A549 (cell line): ENCODE measurements at regions not wholly inside any gene's neighbourhood (a gene's known extent, or its start where the extent isn't known, plus 50 kb on each side); places are given as distances from the start of the nearest gene placed in this dataset.

Experiments
- CBX2 ChIP-seq: fragments of 200-600 bp; sonication (generic); IDR thresholded peaks from 2 replicates; pipeline ENCODE4 v1.6.1; 2016; ENCODE audit warnings: low read depth, mild to moderate bottlenecking, borderline replicate concordance
- CBX8 ChIP-seq: fragments of 200-600 bp; sonication (generic); IDR thresholded peaks from 2 replicates; pipeline ENCODE4 v1.6.1; 2016
- CTCF ChIP-seq: fragments of >200 bp; sonication (Bioruptor Twin); formaldehyde crosslinking; IDR thresholded peaks from 3 replicates; pipeline ENCODE4 v1.5.1; 2016
- EP300 ChIP-seq, 2 experiments: fragments of >200 bp; sonication (Bioruptor Twin); formaldehyde crosslinking; IDR thresholded peaks; 2 replicates in 1 of 2; 3 replicates in 1 of 2; pipeline ENCODE4 v1.6.1; 2016 to 2017
- POLR2A ChIP-seq: IDR thresholded peaks from 2 replicates; pipeline ENCODE4 v1.6.1; 2012; ENCODE audit warnings: mild to moderate bottlenecking, low read length
- USF2 ChIP-seq: fragments of 450-650 bp; IDR thresholded peaks from 2 replicates; pipeline ENCODE4 v1.6.1; 2014; ENCODE audit warnings: antibody characterized with exemption
- ZNF302 ChIP-seq: fragments of 250-450 bp; sonication (Bioruptor Pico); IDR thresholded peaks from 2 replicates; pipeline ENCODE4 v1.9.0; 2021; ENCODE audit warnings: inconsistent platforms, mild to moderate bottlenecking, moderate library complexity

- no peak for TF ChIP-seq EP300 (IDR thresholded peaks at IDR 0.05)
- no peak for TF ChIP-seq CTCF
- no peak for TF ChIP-seq CBX2
- no peak for TF ChIP-seq POLR2A
- TF ChIP-seq ZNF302, result no peak
- no peak for TF ChIP-seq CBX8
- TF ChIP-seq USF2, result no peak
Measured at GRCh38 chr7:89988074-89988473, 166.2 kb upstream of the STEAP1 start.
